Hepatocyte (in vitro differentiated cells): ENCODE measurements at regions not wholly inside any gene's neighbourhood (a gene's known extent, or its start where the extent isn't known, plus 50 kb on each side); places are given as distances from the start of the nearest gene placed in this dataset.

Experiments
- CTCF ChIP-seq: fragments of 200-600 bp; sonication (generic); IDR thresholded peaks from 2 replicates; pipeline ENCODE4 v1.5.1; 2016; ENCODE audit warnings: antibody characterized with exemption, mild to moderate bottlenecking; ENCODE audit not compliant: poor library complexity
- EZH2phosphoT487 ChIP-seq: fragments of 200-600 bp; sonication (generic); IDR thresholded peaks from one replicate; pipeline ENCODE4 v1.6.1; 2018; ENCODE audit warnings: antibody characterized with exemption, mild to moderate bottlenecking, low read depth, moderate library complexity; ENCODE audit not compliant: unreplicated experiment, severe bottlenecking

DNA sequence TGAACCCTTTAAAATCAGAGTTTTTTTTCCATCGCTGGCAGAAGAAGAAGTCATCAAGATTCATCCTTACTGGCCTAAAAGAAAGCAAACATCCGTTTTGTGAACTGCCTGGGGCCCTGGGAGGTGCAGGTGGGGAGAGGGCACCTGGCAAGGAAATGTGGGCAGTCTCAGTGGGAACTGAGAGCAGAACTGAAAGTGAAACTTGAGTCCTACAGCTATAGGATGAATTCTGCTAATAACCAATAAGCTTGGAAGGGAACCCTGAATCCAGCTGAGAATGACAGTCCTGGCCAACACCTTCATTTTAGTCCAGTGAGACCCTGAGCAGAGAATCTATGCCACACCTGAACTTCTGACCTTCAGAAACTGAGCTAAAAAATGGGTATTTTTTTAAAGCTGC, 130.1 kb upstream of the ASCC3 start:
- TF ChIP-seq CTCF (no peak), EZH2phosphoT487 (no peak)
